ENCODE measurements at regions not wholly inside any gene's neighbourhood (a gene's known extent, or its start where the extent isn't known, plus 50 kb on each side); places are given as distances from the start of the nearest gene placed in this dataset.
"Not testable (repeated sequence)": the region's sequence is repeated elsewhere in the genome, so short reads cannot be mapped to it uniquely, and the experiment has no call there.

DNA sequence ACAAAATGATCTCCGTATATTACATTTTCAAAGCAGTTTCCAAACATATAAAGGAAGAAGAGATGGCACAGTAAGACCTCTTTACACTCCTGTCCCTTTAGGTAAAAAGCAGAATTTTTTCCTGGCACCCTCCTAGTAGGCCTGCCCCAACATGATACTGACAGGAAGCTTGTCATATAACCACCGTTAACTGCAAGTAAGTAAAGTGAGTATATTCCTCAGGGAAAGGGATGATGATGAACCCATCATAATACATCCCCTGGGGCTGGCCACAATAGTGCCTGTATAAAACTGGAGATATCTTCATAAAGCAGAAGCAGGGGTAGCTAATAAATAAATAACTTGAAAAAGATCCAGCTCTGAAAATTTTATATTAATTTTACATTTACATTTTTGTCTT, 893.0 kb downstream of the DIPK2A start:
- DNase-seq, result no peak

DNA sequence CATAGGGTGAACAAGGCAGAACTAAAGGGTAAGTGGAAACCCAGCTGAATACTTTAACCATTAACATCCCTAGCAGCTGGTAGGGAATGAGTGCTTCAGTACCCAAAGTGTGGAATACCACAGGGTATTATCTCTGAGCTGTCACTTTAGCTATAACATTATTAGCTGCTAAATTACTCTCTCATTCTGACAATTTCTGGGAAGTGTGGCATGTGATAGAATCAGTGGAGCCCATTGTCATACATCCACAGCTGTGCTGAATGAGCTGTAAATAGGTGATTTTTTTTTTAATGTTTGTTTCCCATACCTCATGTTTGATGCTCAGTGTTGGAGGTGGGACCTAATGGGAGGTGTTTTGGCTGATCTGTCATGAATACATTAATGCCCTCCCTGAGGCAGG, 894.3 kb downstream of the DIPK2A start:
- DNase-seq, result no peak

DNA sequence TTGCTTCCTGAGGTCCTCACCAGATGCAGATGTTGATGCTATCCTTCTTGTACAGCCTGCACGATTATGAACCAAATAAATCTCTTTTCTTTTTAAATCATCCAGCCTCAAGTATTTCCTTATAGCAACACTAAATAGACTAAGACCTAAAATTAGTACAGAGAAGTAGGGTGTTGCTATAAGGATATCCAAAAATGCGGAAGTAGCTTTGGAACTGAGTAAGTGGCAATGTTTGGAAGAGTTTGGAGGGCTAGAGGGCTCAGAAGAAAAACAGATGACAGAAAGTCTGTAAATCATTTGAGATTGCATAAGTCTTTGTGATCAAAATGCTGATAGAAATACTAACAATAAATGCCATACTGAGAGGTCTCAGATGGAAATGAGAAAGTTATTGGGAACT, 894.9 kb downstream of the DIPK2A start:
- no peak for DNase-seq

DNA sequence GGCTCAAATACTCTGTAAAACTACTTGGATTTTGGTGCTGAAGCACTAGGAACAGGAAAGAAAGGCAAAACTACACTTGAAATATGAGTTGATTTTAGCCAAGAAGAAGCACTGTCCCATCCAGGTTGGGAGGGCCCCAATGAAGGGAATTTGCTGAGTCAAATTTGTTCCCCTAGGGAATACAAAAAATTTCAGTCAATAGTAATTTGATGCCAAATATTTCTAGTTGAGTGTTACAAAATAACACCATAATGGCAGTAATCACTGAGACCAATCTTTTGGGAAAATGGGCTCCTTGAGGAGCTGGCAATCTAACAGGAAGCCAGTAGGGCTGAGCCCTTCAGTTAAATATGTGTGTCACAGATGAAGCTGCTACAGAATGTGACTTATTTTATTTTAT, 896.9 kb downstream of the DIPK2A start:
- DNase-seq, result no peak

DNA sequence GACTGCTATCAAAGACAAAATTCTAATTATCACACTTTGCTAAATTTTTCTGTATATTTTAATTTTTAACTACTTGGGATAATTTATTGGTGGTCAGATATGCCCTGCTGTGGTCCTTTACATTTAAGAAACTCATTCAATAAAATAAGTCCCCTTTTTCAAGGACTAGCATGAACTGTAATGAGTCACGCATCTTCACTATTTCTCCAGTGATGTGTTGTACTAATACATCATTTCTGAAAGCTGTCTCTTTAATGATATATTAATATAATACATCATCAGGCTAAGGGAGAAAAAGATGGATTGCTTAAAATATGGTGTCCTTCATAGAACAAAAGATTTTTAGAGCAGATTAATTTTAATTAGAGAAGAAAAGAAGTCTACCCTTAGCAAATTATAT, 901.4 kb downstream of the DIPK2A start:
- DNase-seq, result no peak

DNA sequence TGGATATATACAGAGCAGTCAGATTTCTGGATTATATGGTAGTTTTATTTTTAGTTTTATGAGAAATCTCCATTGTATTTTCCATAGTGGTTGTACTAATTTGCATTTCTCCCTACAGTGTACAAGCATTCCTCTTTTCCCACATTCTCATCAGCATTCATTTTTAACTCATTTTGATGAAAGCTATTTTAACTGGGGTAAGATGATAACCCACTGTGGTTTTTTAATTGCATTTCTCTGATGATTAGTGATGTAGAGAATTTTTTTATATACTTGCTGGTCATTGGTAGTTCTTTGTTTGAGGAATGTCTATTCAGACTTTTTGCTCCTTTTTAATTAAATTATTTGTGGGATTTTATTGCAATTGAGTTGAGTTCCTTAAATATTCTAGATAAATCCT, 903.6 kb downstream of the DIPK2A start:
- no peak for DNase-seq

DNA sequence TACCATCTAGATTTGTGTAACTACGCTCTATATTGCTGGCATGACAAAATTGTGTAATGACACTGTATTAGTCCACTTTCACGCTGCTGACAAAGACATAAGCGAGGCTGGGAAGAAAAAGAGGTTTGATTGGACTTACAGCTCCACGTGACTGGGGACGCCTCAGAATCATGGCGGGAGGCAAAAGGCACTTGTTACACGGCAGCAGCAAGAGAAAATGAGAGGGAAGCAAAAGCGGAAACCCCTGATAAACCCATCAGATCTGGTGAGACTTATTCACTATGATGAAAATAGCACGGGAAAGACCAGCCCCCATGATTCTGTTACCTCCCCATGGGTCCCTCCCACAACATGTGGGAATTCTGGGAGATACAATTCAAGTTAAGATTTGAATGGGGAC, 905.7 kb downstream of the DIPK2A start:
- no peak for DNase-seq

DNA sequence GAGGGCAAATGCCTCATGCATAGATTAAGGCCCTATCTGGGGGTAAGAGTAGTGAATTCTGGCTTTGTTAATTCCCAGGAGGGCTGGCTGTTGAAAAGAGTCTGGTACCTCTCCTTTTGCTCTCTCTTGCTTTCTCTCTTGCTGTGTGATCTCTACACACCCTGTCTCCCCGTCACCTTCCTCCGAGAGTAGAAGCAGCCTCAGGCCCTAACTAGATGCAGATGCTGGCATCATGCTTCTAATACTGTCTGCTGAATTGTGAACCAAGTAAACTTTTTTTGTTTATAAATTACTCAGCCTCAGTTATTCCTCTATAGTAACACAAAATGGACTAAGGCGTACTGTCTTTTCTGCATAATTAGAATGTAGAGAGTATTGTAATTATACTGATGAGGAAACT, 908.1 kb downstream of the DIPK2A start:
- no peak for DNase-seq

DNA sequence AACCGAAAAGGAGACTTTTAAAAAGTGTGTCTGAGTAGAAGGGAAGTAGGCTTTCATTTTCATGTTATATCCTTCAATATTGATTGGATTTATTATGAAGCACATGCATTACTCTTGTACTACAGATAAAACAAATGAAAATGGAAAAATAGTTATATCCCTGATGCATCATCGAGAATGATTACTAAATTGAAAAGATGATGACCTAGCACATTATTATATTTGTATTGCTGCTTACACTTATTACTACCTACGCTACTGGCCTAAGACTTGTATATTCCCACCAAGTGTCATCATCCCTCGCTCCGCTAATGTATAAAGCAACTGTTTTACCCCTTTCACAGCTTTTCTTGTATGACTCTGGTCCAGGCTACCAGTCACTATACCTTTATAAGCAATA, 922.4 kb downstream of the DIPK2A start:
- DNase-seq, result no peak

DNA sequence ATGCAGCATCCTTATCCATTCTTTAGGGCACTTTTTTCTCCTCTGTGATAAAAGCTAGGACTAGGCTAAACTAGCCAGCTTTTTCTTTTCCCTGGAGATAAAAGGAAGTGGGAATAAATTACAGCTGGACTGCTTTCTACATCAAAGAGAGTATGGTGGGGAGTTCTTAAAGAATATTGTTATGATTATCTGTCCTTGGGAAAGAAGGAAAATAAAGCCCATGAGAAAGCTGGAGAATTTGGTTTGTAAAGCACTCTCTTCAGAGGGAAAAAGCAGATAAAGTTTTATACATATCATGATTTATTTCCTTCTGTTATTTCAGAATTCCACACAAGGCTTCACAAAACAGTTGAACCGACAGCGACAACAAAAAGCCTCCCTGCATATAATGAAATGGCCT, 923.0 kb downstream of the DIPK2A start:
- no peak for DNase-seq

DNA sequence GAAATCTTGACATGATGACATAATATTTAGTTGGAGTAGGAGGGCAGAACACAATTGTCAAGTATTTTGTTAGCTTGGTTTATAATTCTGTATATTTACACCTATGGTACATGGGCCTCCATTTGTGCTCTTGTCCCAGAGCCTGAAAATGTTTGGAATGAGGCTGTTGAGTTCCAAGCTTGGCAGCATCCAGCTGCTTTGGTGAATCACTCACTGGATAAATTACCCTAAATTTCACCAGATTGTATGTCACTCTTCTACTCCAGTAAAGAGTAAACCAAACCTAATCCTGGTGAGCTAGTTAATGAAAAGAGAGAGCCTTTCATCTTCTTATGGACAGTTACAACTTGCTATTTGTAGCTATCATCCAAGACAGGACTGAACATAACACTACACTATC, 928.7 kb downstream of the DIPK2A start:
- no peak for DNase-seq

DNA sequence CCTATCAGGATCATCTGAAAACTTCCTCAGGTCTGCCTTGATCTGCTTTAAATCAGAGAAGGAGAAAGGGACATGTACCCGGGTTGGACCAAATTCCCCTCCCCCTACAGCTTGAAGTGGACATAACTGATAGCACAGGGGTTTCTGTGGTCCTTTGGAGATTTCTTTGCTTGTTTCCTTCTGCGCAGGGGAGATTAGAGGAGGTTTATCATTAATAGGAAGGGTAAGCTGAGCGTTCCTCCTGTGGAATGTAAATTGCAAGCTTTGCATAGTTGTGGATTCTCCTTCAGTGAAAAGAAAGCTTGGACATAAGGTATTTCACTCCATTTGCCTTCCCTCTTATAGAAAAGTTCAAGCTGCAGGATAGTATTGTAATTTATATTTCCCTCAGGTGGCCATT, 936.0 kb downstream of the DIPK2A start:
- DNase-seq, result not testable (repeated sequence)

DNA sequence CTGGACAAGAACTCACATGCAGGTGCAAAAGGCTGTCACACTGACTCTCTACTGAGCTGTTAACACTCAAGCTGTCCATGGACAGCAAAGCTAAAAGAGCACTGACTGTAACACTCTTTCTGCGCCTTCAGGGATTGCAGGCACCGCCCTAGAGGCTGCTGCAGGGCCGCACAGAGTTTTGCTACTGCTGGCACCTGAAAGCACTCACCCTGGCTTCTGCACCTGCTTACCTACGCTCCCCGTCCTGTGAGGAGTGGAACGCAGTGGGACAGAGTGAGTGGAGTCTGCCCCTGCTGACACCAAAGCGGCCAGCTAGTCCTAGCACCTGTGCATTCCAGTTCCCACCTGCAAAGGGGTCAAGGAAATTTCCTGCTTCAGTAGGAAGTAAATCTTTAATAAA, 941.3 kb downstream of the DIPK2A start:
- DNase-seq, result no peak

DNA sequence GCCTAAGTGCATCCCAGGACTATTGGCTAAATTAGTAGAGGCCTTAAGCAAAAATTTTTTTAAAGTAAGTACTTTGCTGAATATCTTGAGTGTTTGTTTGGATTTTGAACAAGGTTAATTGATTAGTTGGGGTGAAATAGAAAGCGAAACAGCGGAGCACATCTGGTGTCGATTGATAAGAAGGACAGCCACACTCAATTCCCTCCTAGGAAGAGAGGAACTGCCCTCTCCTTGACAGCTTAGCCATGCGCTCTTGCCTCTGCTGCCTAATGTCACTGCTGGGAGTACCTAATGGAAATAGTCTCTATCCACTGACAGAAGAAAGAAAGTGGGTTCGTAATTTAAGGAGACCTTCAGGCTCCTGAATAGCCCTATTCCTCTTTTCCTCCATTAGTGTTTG, 943.6 kb downstream of the DIPK2A start:
- no peak for DNase-seq

DNA sequence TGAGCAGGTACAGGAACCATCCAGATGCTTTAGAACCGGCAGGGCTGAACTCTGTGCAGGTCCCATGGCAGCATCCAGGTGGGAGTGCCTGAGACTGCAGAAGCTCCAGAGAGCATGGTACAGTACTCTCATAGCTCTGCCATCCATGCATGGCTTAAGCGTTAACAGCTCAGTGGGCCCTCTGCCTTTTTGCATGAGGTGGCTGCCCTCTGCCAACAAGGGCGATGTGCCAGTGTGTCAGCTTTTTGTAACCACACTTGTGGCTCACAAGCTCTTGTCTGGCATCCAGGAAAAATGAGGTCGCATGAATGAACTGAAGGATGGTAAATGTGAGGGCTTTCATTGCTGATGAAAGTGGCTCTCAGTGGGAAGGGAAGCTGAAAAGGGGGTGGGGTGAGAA, 950.1 kb downstream of the DIPK2A start:
- no peak for DNase-seq

DNA sequence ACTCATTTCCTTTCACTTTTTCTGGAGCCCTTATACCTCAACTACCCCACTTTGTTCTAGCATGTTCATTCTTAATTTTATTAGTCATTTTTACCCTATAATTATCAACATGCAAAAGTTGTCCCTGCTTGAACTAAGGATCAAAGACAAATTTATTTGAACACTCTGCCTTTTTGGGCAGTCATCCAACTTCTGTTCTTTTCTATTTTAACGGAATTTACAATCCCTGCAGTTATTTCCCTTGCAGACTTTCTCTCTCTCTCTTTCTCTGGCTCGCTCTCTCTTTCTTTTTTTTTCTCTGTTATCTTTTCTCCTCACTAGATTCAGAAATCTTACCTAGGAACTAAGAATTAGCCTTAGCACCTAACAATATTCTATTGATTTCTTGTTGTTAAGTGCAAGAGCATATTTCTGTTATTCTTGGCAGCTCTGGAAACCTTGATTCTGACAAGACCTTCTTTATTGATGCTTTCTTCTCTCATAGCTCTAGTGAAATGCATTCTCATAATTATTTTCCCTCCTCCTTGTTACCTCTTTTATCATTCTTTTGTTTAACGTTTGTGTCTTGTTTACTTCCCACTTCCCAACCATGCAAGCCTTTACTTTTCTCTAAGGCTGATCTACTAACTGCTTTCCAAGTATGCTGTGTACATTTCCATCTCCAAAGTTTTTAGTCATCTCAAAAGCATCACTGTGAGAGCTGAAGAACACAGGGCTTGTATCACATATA, 951.6 kb downstream of the DIPK2A start:
- no peak for DNase-seq

DNA sequence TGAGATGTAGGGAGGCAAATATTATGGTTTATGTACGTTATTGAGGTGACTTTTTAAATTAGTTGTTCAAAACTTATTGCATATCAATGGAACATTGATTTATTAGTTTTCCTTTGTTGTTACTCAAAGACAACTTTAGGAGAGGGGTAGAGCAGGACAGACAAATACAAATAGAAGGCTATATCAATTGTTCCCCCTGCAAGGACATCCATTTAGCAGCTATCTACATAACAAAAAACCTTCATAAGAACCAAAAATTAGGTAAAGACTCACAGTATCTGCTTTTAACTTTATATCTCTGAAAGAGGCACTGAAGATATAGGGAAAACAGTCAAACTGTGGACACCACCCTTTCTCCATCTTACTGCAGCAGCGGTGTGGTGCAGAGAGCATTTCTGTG, 958.8 kb downstream of the DIPK2A start:
- no peak for DNase-seq

DNA sequence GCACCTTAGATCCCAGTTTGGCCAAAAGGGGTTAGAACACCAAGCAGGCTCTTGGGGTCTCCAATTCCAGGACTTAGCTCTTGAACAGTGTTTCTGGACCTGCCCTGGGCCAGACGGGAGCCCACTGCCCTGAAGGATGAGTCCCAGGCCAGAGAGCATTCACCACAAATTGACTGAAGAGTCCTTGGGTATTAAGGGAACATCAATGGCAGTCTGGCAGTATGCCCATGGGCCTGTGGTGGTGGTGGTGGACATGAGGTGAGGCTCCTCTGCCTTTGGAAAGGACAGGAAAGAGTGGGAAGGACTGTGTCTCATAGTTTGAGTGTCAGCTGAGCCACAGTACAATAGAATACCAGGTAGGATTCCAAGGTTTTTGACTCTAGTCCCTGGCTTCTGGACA, 960.0 kb downstream of the DIPK2A start:
- DNase-seq, result no peak

DNA sequence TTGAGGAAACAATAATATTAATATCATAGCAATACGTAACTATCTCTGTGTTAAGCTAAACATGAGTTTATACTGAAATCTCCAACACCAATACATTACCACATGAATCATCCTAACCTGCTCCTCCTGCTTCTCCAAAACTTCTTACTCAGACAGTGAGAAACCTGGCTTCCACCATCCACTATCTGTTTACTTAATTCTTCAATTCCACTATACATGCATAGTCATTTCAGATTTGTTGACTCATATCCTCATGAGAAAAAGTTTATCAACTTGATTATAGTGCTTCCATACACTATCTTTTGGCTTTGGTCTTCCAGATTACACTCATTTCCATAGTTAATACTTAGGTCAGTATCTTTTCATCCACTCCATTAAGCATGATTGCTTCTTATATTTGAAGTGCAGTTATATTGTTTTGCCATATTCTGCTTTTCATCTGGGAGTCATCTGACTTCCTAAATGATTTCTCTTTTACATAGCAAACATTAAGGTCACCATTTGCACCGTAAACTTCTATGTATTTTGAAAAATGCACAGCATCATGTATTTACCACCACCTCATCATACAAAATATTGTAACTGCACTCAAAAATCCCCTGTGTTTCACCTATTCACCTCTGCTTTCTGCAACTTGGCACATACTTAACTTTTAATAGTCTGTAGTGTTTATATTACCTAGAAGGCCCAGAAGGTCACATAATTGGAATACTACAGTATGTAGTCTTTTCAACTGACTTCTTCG, 970.6 kb downstream of the DIPK2A start:
- no peak for DNase-seq

DNA sequence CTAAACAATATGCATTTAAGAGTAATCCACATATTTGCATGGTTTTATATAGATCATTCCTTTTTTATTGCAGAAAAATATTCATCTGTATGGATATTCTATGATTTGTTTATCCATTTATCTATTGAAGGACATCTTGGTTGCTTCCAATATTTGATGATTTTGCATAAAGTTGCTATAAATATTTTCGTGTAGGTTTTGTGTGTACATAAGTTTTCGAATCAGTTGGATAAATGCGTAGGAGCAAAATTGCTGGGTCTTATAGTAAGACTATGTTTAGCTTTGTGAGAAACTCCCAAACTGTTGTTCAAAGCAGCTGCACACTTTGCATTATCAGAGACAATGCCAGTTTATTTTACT, 971.2 kb downstream of the DIPK2A start:
- no peak for DNase-seq

DNA sequence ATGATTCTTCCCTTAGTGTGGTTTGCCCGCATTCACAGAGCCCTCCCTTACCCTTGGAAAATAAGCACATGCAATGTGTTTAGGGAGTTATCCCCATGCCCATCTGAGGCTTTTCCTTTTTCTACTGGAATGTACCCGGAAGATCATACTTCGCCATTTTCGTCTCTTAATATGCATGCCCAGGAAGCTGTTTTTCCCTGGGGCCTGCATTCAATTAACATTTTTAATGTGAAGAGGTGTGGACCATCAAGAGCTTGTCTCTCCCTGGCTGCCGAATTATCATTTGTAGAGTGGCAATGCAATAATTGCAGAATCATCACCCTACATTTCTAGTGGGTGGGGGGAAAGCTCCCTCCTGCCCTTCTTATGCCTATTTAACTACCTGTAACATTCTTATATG, 976.3 kb downstream of the DIPK2A start:
- no peak for DNase-seq

DNA sequence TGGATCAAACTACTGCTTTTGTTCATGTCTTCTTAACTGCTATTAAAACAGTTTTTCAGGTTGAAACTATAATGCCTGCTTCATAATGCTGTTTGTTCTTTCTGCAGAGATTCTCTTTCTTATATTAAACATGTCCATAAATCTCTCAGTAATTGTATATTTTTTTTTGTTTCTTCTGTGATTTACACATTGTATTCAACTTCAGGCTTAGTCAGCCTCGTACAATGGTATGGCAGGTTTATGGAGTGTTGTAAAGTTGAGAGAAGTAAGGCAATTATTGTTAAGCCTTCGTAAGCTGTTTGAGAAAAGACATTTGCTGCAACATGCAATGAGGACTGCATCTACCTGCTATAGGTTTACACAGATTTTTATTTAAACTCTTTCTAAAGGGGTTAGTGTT, 977.1 kb downstream of the DIPK2A start:
- no peak for DNase-seq

DNA sequence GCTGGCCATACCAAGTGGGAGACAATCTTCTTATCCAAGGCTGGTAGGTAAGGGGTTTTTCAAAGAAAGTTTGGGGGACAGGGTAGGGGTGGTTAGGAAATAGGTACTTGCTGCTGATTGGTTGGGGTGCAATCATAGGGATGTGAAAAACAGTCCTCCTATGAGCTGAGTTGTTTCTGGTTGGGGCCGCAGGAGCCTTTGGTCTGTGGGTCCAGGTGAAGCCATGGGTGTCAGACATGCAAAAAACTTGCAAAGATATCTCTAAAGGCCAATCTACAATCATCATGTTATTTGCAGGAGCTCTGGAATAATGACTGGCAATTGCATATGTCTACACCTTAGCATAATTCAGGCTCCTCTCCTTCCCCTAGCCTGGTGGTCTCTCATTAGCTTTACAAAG, 982.3 kb downstream of the DIPK2A start:
- no peak for DNase-seq

DNA sequence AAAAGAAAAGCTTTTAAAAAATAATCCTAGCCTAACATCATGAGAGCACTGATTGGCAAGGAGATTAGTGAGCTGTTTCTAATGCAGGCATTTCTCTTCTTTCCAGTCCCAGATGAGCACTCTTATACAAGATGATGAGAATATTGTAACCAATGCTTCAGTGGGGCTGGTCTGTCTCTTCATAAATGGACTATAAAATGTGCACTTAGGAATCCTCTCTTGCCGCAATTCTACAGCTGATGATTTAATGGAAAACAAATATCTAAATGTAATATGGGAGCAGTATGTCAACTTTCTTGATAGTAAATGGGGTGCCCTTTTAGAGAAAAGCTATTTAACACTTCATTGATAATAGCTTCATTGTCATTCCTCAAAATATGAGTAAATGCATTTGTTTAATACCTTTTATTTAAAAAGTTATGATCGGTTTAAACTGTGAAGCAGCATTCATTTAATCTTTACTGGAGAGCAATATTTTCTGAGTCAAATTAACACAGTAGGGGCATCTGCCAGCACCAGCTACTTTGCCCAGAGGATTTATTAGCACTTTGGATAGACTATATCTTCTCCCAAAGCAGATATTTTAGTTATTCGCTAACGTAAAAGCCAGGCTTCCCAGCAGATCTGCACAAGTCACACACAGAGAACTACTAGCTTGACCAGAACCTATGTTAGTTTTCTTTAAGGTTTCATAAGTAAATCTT, 985.9 kb downstream of the DIPK2A start:
- no peak for DNase-seq
